Testis (tissue), 2 donors: ENCODE measurements at regions not wholly inside any gene's neighbourhood (a gene's known extent, or its start where the extent isn't known, plus 50 kb on each side); places are given as distances from the start of the nearest gene placed in this dataset.

Experiments
- POLR2A ChIP-seq: fragments of 450-650 bp; IDR thresholded peaks from one replicate; pipeline ENCODE4 v1.6.1; 2017; ENCODE audit warnings: antibody characterized with exemption, mild to moderate bottlenecking, moderate library complexity
- TF ChIP-seq, protein P1 (sequence below), 3 experiments: fragments of 450-650 bp in 2 of 3; fragments of 200-600 bp in 1 of 3; sonication (generic) in 1 of 3; IDR thresholded peaks; one replicate each; pipeline ENCODE4 v1.5.1; 2016 to 2019; ENCODE audit warnings: antibody characterized with exemption in 3 of 3, mild to moderate bottlenecking in 2 of 3, moderate library complexity in 1 of 3

GRCh38 chr2:167543721-167544120, 655.4 kb downstream of the XIRP2 start:
- TF ChIP-seq, protein P1, sequence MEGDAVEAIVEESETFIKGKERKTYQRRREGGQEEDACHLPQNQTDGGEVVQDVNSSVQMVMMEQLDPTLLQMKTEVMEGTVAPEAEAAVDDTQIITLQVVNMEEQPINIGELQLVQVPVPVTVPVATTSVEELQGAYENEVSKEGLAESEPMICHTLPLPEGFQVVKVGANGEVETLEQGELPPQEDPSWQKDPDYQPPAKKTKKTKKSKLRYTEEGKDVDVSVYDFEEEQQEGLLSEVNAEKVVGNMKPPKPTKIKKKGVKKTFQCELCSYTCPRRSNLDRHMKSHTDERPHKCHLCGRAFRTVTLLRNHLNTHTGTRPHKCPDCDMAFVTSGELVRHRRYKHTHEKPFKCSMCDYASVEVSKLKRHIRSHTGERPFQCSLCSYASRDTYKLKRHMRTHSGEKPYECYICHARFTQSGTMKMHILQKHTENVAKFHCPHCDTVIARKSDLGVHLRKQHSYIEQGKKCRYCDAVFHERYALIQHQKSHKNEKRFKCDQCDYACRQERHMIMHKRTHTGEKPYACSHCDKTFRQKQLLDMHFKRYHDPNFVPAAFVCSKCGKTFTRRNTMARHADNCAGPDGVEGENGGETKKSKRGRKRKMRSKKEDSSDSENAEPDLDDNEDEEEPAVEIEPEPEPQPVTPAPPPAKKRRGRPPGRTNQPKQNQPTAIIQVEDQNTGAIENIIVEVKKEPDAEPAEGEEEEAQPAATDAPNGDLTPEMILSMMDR (IDR thresholded peaks at IDR 0.05) = no peak
- TF ChIP-seq POLR2A = no peak
